AG09309 (cell line): ENCODE measurements at regions not wholly inside any gene's neighbourhood (a gene's known extent, or its start where the extent isn't known, plus 50 kb on each side); places are given as distances from the start of the nearest gene placed in this dataset.
"Not testable (repeated sequence)": the region's sequence is repeated elsewhere in the genome, so short reads cannot be mapped to it uniquely, and the experiment has no call there.

Source experiments
- DNase-seq: peaks from one replicate; pipeline ENCODE4 v3.0.0-alpha.2; 2010; ENCODE audit warnings: low read depth
- H3K4me3 ChIP-seq: 2 replicates; pipeline ENCODE4 v1.5.1; 2011; ENCODE audit warnings: mild to moderate bottlenecking, low read depth, low read length, moderate library complexity; ENCODE audit not compliant: control insufficient read depth
- CTCF ChIP-seq: IDR thresholded peaks from 2 replicates; pipeline ENCODE4 v1.5.1; 2011; ENCODE audit warnings: mild to moderate bottlenecking, low read depth, low read length, inconsistent platforms; ENCODE audit not compliant: insufficient read depth, control insufficient read depth; ENCODE audit errors: missing control alignments

DNA sequence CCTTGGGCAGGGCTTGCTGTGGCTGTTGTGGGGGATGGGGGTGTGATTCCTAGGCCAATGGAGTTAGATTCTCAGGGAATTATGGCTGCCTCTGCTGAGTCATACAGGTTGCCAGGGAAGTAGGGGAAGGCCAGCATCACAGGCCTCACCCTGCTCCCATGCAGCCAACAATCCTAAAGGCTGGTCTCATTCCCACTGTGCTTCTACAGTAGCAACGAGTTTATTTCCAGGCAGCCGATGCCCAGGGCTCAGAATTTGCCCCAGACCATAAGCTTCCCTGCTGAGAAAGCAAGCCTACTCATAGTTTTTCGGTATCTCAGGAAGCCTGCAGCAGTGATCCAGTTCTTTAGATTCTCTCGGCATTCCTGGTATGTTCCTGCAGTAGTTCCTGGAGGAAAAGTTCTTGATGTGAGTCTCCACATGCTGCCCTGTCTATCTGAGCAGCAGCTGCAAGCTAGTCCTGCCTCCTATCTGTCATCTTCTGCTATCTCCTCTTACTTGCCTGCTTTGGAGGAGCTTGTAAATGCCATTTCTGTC is 59.3 kb upstream of the SELENOP start:
- TF ChIP-seq CTCF, result no peak
- DNase-seq, result no peak

DNA sequence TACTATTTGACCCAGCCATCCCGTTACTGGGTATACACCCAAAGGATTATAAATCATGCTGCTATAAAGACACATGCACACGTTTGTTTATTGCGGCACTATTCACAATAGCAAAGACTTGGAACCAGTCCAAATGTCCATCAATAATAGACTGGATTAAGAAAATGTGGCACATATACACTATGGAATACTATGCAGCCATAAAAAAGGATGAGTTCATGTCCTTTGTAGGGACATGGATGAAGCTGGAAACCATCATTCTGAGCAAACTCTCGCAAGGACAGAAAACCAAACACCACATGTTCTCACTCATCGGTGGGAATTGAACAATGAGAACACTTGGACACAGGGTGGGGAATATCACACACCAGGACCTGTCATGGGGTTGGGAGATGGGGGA is 56.7 kb upstream of the SELENOP start:
- not testable (repeated sequence) for DNase-seq

More for the DNA sequence above, 59.3 kb upstream of the SELENOP start:
- no peak overlapping the region for H3K4me3 ChIP-seq

GRCh38 chr5:42864749-42865148 is 53.1 kb upstream of the SELENOP start:
- DNase-seq, H3K4me3 ChIP-seq: not testable (repeated sequence)

More for the DNA sequence above, 56.7 kb upstream of the SELENOP start:
- H3K4me3 ChIP-seq, result not testable (repeated sequence)
